ENCODE measurements at regions not wholly inside any gene's neighbourhood (a gene's known extent, or its start where the extent isn't known, plus 50 kb on each side); places are given as distances from the start of the nearest gene placed in this dataset.

- Histone ChIP-seq H3K9me3 (ENCODE audit: low read length) (no peaks in the 10 kb centered on the region), H3K79me2 (ENCODE audit: insufficient read depth, low read length) (no peaks in the 10 kb centered on the region), H3K4me1 (ENCODE audit: insufficient read depth, low read length) (no peaks in the 10 kb centered on the region), H4K20me1 (ENCODE audit: insufficient read depth, low read length) (no peaks in the 10 kb centered on the region), H3K27me3 (ENCODE audit: control insufficient read depth in 1 of 2, insufficient read depth in 2 of 2, low read length in 2 of 2) (no peaks in the 10 kb centered on the region), H2AFZ (ENCODE audit: low read length) (no peak overlapping the region), H3K4me3 (replicated peaks in 1 of 3; ENCODE audit: insufficient read depth in 1 of 3, low read depth in 2 of 3, low read length in 3 of 3) (no peak overlapping the region), H3K4me2 (ENCODE audit: low read depth, low read length) (no peak overlapping the region), H3K36me3 (replicated peaks in 1 of 2; ENCODE audit: control insufficient read depth in 1 of 2, insufficient read depth in 2 of 2, low read length in 2 of 2) (no peaks in the 10 kb centered on the region), H3K27ac (ENCODE audit: extremely low read length, insufficient read depth, low read length) (no peak overlapping the region), H3K9ac (ENCODE audit: insufficient read depth, low read depth, low read length) (no peak overlapping the region)
- CTCF ChIA-PET (ENCODE audit: low intra/inter-chr PET ratio, low total read pairs) = no interaction called here
- ATAC-seq (no peak), FAIRE-seq (no peak), DNase-seq (ENCODE audit: low spot score) (no peak)
- WGBS (ENCODE audit: low lambda C conversion rate) = 5% methylated on average over 3 of the region's 3 CpGs
- intact Hi-C loops (cut with micrococcal nuclease; ENCODE audit: unreplicated experiment) (no loop called here), in situ Hi-C loops (cut with HindIII; ENCODE audit: extremely low pct_ligation_motif_present, low pct_unique_long_range_greater_than_20kb) (no loop called here)
- no TSS peak for BruUV-seq (replicated peaks)
- no peak for TF ChIP-seq ZNF12 (CRISPR knock-in tag; IDR thresholded peaks at IDR 0.05)
- no peak for TF ChIP-seq ZNF761 (CRISPR knock-in tag; conservative IDR thresholded peaks at IDR 0.05)
- TF ChIP-seq XRCC5 (optimal IDR thresholded peaks at IDR 0.05; ENCODE audit: low read length) = no peak
- no peak for TF ChIP-seq KMT2A (CRISPR knock-in tag; IDR thresholded peaks at IDR 0.05)
- no peak for TF ChIP-seq CAMTA2 (CRISPR knock-in tag; IDR thresholded peaks at IDR 0.05; ENCODE audit: borderline replicate concordance)
- TF ChIP-seq SNAPC5 (CRISPR knock-in tag; IDR thresholded peaks at IDR 0.05; ENCODE audit: borderline replicate concordance) = no peak
- TF ChIP-seq JUNB (CRISPR knock-in tag; IDR thresholded peaks at IDR 0.05; ENCODE audit: borderline replicate concordance) = no peak
- no peak for TF ChIP-seq TOPORS (CRISPR knock-in tag; IDR thresholded peaks at IDR 0.05)
- TF ChIP-seq ZNF790 (CRISPR knock-in tag; IDR thresholded peaks at IDR 0.05; ENCODE audit: borderline replicate concordance) = no peak
- TF ChIP-seq ATF7 (IDR thresholded peaks at IDR 0.05) = no peak
- TF ChIP-seq ATF7 (CRISPR knock-in tag; IDR thresholded peaks at IDR 0.05) = no peak
- no peak for TF ChIP-seq YEATS2 (CRISPR knock-in tag; IDR thresholded peaks at IDR 0.05; ENCODE audit: borderline replicate concordance)
- TF ChIP-seq PHF21A (CRISPR knock-in tag; IDR thresholded peaks at IDR 0.05) = no peak
- TF ChIP-seq ZNF777 (CRISPR knock-in tag; IDR thresholded peaks at IDR 0.05) = no peak
- no peak for TF ChIP-seq ZBTB8A (CRISPR knock-in tag; IDR thresholded peaks at IDR 0.05; ENCODE audit: borderline replicate concordance, low read depth)
- TF ChIP-seq RERE (CRISPR knock-in tag; IDR thresholded peaks at IDR 0.05; ENCODE audit: low read depth) = no peak
- POLR2A ChIA-PET = no interaction called here
Measured at GRCh38 chrX:13471269-13471668, 98.1 kb upstream of the EGFL6 start.

Measured in HepG2 (cell line).